H1 (cell line): ENCODE measurements at regions not wholly inside any gene's neighbourhood (a gene's known extent, or its start where the extent isn't known, plus 50 kb on each side); places are given as distances from the start of the nearest gene placed in this dataset.

Source experiments
- TAF1 ChIP-seq: IDR thresholded peaks from 2 replicates; pipeline ENCODE4 v1.6.1; 2011; ENCODE audit warnings: mild to moderate bottlenecking, low read depth, low read length
- USF2 ChIP-seq: IDR thresholded peaks from 2 replicates; pipeline ENCODE4 v1.6.1; 2011; ENCODE audit warnings: low read length, improper control_type of control experiment

- TF ChIP-seq USF2 (no peak), TAF1 (no peak)
Measured at GRCh38 chr9:73531051-73531532, 379.4 kb downstream of the ANXA1 start (continued).
